ENCODE measurements at regions not wholly inside any gene's neighbourhood (a gene's known extent, or its start where the extent isn't known, plus 50 kb on each side); places are given as distances from the start of the nearest gene placed in this dataset.

- no peak for TF ChIP-seq CTCF (IDR thresholded peaks at IDR 0.05; ENCODE audit: control insufficient read depth, insufficient read depth, low read depth, low read length, missing control alignments)
- DNase-seq (ENCODE audit: low read depth) = no peak
- H3K4me3 ChIP-seq (ENCODE audit: control insufficient read depth, low read depth, low read length) = no peak overlapping the region
Measured at GRCh38 chr1:30541721-30542485, 181.5 kb downstream of the MATN1 start.

DNA sequence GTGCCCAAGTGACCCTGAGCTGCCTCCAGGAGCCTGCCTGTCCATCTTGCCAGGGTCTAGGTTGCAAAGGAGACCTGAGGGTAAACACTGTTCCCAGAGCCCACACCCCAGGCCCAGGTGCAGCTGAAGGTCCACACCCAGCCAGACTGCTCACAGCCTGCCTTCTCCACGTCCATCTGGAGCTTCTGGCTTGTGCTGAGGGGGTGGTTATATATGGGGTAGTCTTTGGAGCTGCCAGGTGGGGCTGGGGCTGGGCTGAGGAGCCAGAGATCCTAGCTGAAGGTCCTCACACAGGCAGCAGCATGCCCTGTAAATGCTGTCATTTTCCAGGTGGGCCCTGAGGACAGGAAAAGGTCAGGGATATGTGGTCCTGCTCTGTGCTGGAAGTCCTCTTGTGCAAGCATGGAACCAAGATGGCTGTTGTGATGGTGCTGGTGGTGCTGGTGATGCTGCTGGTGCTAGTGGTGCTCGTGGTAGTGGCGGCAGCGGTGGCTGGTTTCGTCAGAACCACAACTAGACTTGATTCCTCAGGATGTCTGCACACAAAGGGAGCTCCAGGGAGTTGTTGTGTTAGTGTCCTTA is 182.7 kb downstream of the MATN1 start:
- DNase-seq (ENCODE audit: low read depth) = no peak
- TF ChIP-seq CTCF (IDR thresholded peaks at IDR 0.05; ENCODE audit: control insufficient read depth, insufficient read depth, low read depth, low read length, missing control alignments) = no peak
- H3K4me3 ChIP-seq (ENCODE audit: control insufficient read depth, low read depth, low read length) = no peak overlapping the region

DNA sequence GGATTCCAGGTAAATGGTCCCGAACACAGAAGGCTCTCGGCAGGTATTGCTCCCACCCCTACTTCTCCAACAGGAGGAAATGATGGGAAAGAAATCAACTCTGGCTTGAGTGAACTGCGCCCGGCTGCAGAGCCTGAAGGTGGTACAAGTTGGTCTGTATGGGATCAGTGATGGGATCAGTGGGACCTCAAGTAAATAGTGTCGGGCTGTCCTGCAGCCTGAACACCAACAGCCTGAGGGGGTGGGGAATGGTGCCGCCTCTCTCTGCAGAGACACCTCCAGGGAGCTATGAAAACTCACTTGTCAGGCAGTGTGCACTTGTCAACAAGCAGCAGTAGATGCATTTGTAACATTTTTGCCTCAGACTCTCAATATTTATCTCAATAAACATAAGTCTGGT is 183.5 kb downstream of the MATN1 start:
- H3K4me3 ChIP-seq (ENCODE audit: control insufficient read depth, low read depth, low read length) = no peak overlapping the region

GRCh38 chr1:30538993-30539867 is 184.2 kb downstream of the MATN1 start:
- H3K4me3 ChIP-seq (ENCODE audit: control insufficient read depth, low read depth, low read length) = no peak overlapping the region
- no peak for TF ChIP-seq CTCF (IDR thresholded peaks at IDR 0.05; ENCODE audit: control insufficient read depth, insufficient read depth, low read depth, low read length, missing control alignments)
- no peak for DNase-seq (ENCODE audit: low read depth)

More for the DNA sequence above, 183.5 kb downstream of the MATN1 start:
- TF ChIP-seq CTCF (IDR thresholded peaks at IDR 0.05; ENCODE audit: control insufficient read depth, insufficient read depth, low read depth, low read length, missing control alignments) = no peak
- no peak for DNase-seq (ENCODE audit: low read depth)

DNA sequence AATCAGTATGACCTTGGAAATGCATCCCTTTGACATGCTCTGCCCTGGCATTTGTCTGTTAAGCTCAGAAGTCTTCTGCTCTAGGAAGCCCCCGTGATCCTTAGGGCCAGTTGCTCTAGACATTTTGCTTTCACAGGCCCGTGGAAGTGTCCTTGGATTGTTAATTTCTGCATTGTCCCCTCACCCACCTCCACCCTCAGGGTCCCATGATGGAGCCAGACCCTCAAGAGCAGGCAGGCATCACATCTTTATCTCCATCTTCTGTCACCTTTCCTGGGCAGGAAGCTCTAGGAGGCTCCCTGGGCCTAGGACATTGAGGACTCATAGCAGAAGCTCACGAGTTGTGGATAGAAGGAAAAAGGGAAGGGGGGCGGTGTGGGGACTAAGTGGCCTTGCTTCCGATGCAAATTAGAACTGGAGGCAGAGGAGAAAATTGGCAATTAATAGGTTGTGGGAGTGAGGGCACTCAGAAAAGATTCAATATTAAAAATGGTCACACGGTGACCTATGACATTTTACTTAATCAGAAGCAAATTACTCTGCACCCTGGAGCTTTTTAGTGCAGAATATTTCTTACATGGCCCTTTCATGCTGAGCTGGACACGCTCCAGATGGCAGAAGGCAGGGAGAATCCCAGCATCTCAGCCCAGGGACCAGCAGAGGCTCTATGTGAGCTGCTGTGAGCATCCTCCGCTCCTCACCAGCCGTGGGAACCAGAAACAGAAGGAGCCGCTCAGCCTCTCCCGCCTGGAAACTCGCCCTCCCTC is 185.0 kb downstream of the MATN1 start:
- H3K4me3 ChIP-seq (ENCODE audit: control insufficient read depth, low read depth, low read length) = no peak overlapping the region
- DNase-seq (ENCODE audit: low read depth) = no peak
- TF ChIP-seq CTCF (IDR thresholded peaks at IDR 0.05; ENCODE audit: control insufficient read depth, insufficient read depth, low read depth, low read length, missing control alignments) = no peak

- no peak for DNase-seq (ENCODE audit: low read depth)
- TF ChIP-seq CTCF (IDR thresholded peaks at IDR 0.05; ENCODE audit: control insufficient read depth, insufficient read depth, low read depth, low read length, missing control alignments) = no peak
- no peak overlapping the region for H3K4me3 ChIP-seq (ENCODE audit: control insufficient read depth, low read depth, low read length)
Measured at GRCh38 chr1:30537279-30537678, 186.1 kb downstream of the MATN1 start.

All from AG09309 (cell line).